A549 (cell line): ENCODE measurements at regions not wholly inside any gene's neighbourhood (a gene's known extent, or its start where the extent isn't known, plus 50 kb on each side); places are given as distances from the start of the nearest gene placed in this dataset.

Experiments used
- ATAC-seq, 2 experiments: fragments of 200-7000 bp in 1 of 2; fragments of >200 bp in 1 of 2; cut with Nextera tagmentation in 1 of 2; cut with Tn5 transposase in 1 of 2; 3 replicates each; pipeline versions ENCODE4 v1.8.0 to v1.9.1; 2018 to 2020; ENCODE audit warnings: mild to moderate bottlenecking in 1 of 2, moderate library complexity in 1 of 2
- CTCF ChIA-PET: fragments of 300-600 bp; sonication (Branson Sonifier 250); formaldehyde crosslinking; extraction: SDS; loops from one replicate; lab custom pipeline; 2021; ENCODE audit warnings: antibody characterized with exemption, inconsistent platforms; lab: Yijun Ruan, JAX
- POLR2A ChIA-PET: fragments of 350-600 bp; formaldehyde crosslinking; extraction: SDS; loops from one replicate; lab custom pipeline; 2021; ENCODE audit warnings: antibody characterized with exemption, inconsistent platforms; lab: Yijun Ruan, JAX
- DNase-seq, 2 experiments: peaks; one replicate each; pipeline versions ENCODE4 v3.0.0 to v3.0.0-alpha.2; 2011 to 2016; ENCODE audit warnings: low read depth in 1 of 2, low spot score in 1 of 2
- FAIRE-seq: peaks from 2 replicates; lab custom pipeline; 2011; peaks lifted over from hg19 to GRCh38; lab: Jason Lieb, UNC
- H3K27ac ChIP-seq, 2 experiments: fragments of >200 bp; sonication (Bioruptor Twin); formaldehyde crosslinking; 3 replicates each; pipeline ENCODE4 v1.5.1; 2016 to 2017
- H3K4me1 ChIP-seq: fragments of >200 bp; sonication (Bioruptor Twin); formaldehyde crosslinking; 3 replicates; pipeline ENCODE4 v1.6.1; 2016
- H3K4me2 ChIP-seq: fragments of >200 bp; sonication (Bioruptor Twin); formaldehyde crosslinking; 3 replicates; pipeline ENCODE4 v1.6.1; 2016
- H3K4me3 ChIP-seq: fragments of >200 bp; sonication (Bioruptor Twin); formaldehyde crosslinking; 3 replicates; pipeline ENCODE4 v1.5.1; 2016
- H3K9me3 ChIP-seq: fragments of >200 bp; sonication (Bioruptor Twin); formaldehyde crosslinking; 3 replicates; pipeline ENCODE4 v1.6.1; 2016
- BCL3 ChIP-seq: fragments of >200 bp; sonication (Bioruptor Twin); formaldehyde crosslinking; IDR thresholded peaks from 3 replicates; pipeline ENCODE4 v1.6.1; 2016
- CBX2 ChIP-seq: fragments of 200-600 bp; sonication (generic); IDR thresholded peaks from 2 replicates; pipeline ENCODE4 v1.6.1; 2016; ENCODE audit warnings: low read depth, mild to moderate bottlenecking, borderline replicate concordance
- CBX8 ChIP-seq: fragments of 200-600 bp; sonication (generic); IDR thresholded peaks from 2 replicates; pipeline ENCODE4 v1.6.1; 2016
- CEBPB ChIP-seq, 2 experiments: fragments of >200 bp in 1 of 2; sonication (Bioruptor Twin) in 1 of 2; formaldehyde crosslinking in 1 of 2; IDR thresholded peaks; 2 replicates each; pipeline ENCODE4 v1.6.1; 2012 to 2016
- EHF ChIP-seq: fragments of 250-450 bp; sonication (Bioruptor Pico); IDR thresholded peaks from 2 replicates; pipeline ENCODE4 v1.5.0; 2020; ENCODE audit warnings: mild to moderate bottlenecking
- FOSB ChIP-seq: fragments of 250-450 bp; sonication (Bioruptor Pico); IDR thresholded peaks from 2 replicates; pipeline ENCODE4 v1.5.0; 2020; ENCODE audit warnings: mild to moderate bottlenecking, moderate library complexity
- FOXS1 ChIP-seq: fragments of 250-450 bp; sonication (Bioruptor Pico); IDR thresholded peaks from 2 replicates; pipeline ENCODE4 v1.5.0; 2020; ENCODE audit warnings: mild to moderate bottlenecking, moderate library complexity
- HDAC2 ChIP-seq: fragments of 200-600 bp; sonication (generic); IDR thresholded peaks from 2 replicates; pipeline ENCODE4 v1.6.1; 2016
- HES2 ChIP-seq: fragments of >200 bp; sonication (Bioruptor Twin); formaldehyde crosslinking; IDR thresholded peaks from 2 replicates; pipeline ENCODE4 v1.6.1; 2016
- JUN ChIP-seq, 2 experiments: fragments of >200 bp; sonication (Bioruptor Twin); formaldehyde crosslinking; IDR thresholded peaks; 2 replicates in 1 of 2; 3 replicates in 1 of 2; pipeline ENCODE4 v1.6.1; 2016 to 2017
- KDM1A ChIP-seq: fragments of 200-600 bp; sonication (generic); IDR thresholded peaks from 2 replicates; pipeline ENCODE4 v1.6.1; 2016; ENCODE audit warnings: low read depth, mild to moderate bottlenecking
- MAX ChIP-seq: IDR thresholded peaks from 2 replicates; pipeline ENCODE4 v1.6.1; 2012
- MAZ ChIP-seq: fragments of 150-350 bp; IDR thresholded peaks from 2 replicates; pipeline ENCODE4 v1.6.1; 2014; ENCODE audit warnings: antibody characterized with exemption, low read depth, low read length, borderline replicate concordance
- POLR2A ChIP-seq: IDR thresholded peaks from 2 replicates; pipeline ENCODE4 v1.6.1; 2012; ENCODE audit warnings: mild to moderate bottlenecking, low read length
- RAD21 ChIP-seq, 2 experiments: fragments of >200 bp in 1 of 2; sonication (Bioruptor Twin) in 1 of 2; formaldehyde crosslinking in 1 of 2; IDR thresholded peaks in 1 of 2; conservative IDR thresholded peaks in 1 of 2; 2 replicates in 1 of 2; 3 replicates in 1 of 2; pipeline ENCODE4 v1.6.1; 2012 to 2018; ENCODE audit warnings: inconsistent platforms in 1 of 2
- SMC3 ChIP-seq: fragments of >200 bp; sonication (Bioruptor Twin); formaldehyde crosslinking; IDR thresholded peaks from 3 replicates; pipeline ENCODE4 v1.6.1; 2018; ENCODE audit warnings: inconsistent platforms
- SREBF2 ChIP-seq: fragments of 450-650 bp; IDR thresholded peaks from 2 replicates; pipeline ENCODE4 v1.6.1; 2014; ENCODE audit warnings: mild to moderate bottlenecking, moderate library complexity
- TFCP2L1 ChIP-seq: fragments of 250-450 bp; sonication (Bioruptor Pico); IDR thresholded peaks from 2 replicates; pipeline ENCODE4 v1.5.0; 2021; ENCODE audit warnings: mild to moderate bottlenecking
- TP53 ChIP-seq: fragments of 250-450 bp; sonication (Bioruptor Pico); IDR thresholded peaks from 2 replicates; pipeline ENCODE4 v1.5.0; 2021; ENCODE audit warnings: mild to moderate bottlenecking, moderate library complexity
- USF2 ChIP-seq: fragments of 450-650 bp; IDR thresholded peaks from 2 replicates; pipeline ENCODE4 v1.6.1; 2014; ENCODE audit warnings: antibody characterized with exemption
- ZC3H11A ChIP-seq: fragments of 450-650 bp; IDR thresholded peaks from 2 replicates; pipeline ENCODE4 v1.6.1; 2014; ENCODE audit warnings: antibody characterized with exemption, mild to moderate bottlenecking
- ZNF302 ChIP-seq: fragments of 250-450 bp; sonication (Bioruptor Pico); IDR thresholded peaks from 2 replicates; pipeline ENCODE4 v1.9.0; 2021; ENCODE audit warnings: inconsistent platforms, mild to moderate bottlenecking, moderate library complexity
- WGBS: methylation state at CpG from one replicate; pipeline ENCODE4 v1.1.6; 2017; ENCODE audit errors: missing lambda C conversion rate; 5-methylcytosine and 5-hydroxymethylcytosine counted together
- TF ChIP-seq, protein P1 (sequence below): IDR thresholded peaks from 2 replicates; pipeline ENCODE4 v1.6.1; 2012; ENCODE audit warnings: low read depth, borderline replicate concordance
- TF ChIP-seq, protein P2 (sequence below): fragments of >200 bp; sonication (Bioruptor Twin); formaldehyde crosslinking; IDR thresholded peaks from 3 replicates; pipeline ENCODE4 v1.5.1; 2016

- 80% methylated on average over 15 of the region's 15 CpGs for WGBS
- ATAC-seq (no peak), DNase-seq (no peak), FAIRE-seq (no peak)
- no peak overlapping the region for H3K4me3 ChIP-seq
- no peak overlapping the region for H3K27ac ChIP-seq
- H3K4me2 ChIP-seq, result no peak overlapping the region
- H3K9me3 ChIP-seq, result 0 out of 3 replicates have a peak, but pooled peaks cover 2% of the 10 kb centered on the region
- CTCF ChIA-PET, result interaction anchor here (0.9 to 5.6 kb wide), 7 partner anchors 9 to 897 kb away, joined by 3 to 47 read pairs (median 4); no protein-coding TSS in a partner anchor
- no peak for TF ChIP-seq CEBPB (IDR thresholded peaks at IDR 0.05)
- no peak for TF ChIP-seq FOXS1 (CRISPR knock-in tag)
- no peak for TF ChIP-seq ZC3H11A
- TF ChIP-seq BCL3, result no peak
- TF ChIP-seq, all 56 proteins: peak for 0
- POLR2A ChIA-PET, result no interaction called here
- H3K4me1 ChIP-seq, result no peaks in the 10 kb centered on the region
Observed at GRCh38 chr14:89025561-89026236, 201.2 kb downstream of the TTC8 start.

DNA sequence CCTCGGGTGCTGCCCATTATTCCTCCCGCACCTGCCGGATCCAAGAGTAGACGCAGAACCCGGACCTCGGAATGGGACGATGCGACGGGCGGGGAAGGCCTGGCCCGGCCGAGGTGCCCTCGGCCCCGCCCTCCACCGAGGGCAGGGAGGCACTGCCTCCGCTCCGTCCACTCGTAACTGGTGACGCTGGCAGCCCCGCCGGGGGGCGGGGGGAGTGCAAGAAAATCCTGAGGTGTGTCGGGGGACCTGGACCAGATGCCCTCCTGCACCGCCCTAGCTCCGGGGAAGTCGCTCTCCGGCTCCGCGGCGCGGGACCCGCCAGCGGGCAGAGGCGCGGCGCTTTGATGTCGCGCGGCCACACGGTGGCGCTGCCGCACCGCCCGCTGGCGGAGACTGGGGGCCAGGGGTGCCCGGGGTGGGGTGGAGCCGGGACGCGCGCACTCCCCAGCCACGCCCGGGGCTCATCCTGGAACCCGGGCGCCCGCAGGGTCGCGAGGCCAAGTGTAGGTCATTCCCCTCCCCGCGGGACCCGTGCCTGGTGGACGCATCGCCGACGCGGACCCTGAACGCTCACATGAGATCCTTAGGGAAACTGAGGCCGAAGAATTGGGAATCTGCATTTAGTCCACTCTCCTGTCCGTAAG, 202.8 kb downstream of the TTC8 start:
- no peak for FAIRE-seq
- POLR2A ChIA-PET, result no interaction called here
- TF ChIP-seq CBX2 (no peak), JUN (IDR thresholded peaks at IDR 0.05) (peak in 1 of 2 experiments; percentile 19; a peak in 1 of 5 replicates), SMC3 (peak; percentile 93), HDAC2 (no peak), RAD21 (conservative IDR thresholded peaks at IDR 0.05 in 1 of 2, IDR thresholded peaks at IDR 0.05 in 1 of 2) (peak; percentile 52 to 95), SREBF2 (no peak), MAZ (0 out of 2 replicates have a peak, but pooled peaks have one; percentile 47), MAX (peak; percentile 28; the same call in 1 of the 2 replicates)
- TF ChIP-seq, protein P1, sequence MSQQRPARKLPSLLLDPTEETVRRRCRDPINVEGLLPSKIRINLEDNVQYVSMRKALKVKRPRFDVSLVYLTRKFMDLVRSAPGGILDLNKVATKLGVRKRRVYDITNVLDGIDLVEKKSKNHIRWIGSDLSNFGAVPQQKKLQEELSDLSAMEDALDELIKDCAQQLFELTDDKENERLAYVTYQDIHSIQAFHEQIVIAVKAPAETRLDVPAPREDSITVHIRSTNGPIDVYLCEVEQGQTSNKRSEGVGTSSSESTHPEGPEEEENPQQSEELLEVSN, result 0 out of 2 replicates have a peak, but pooled peaks have one; percentile 28
- TF ChIP-seq, protein P2, sequence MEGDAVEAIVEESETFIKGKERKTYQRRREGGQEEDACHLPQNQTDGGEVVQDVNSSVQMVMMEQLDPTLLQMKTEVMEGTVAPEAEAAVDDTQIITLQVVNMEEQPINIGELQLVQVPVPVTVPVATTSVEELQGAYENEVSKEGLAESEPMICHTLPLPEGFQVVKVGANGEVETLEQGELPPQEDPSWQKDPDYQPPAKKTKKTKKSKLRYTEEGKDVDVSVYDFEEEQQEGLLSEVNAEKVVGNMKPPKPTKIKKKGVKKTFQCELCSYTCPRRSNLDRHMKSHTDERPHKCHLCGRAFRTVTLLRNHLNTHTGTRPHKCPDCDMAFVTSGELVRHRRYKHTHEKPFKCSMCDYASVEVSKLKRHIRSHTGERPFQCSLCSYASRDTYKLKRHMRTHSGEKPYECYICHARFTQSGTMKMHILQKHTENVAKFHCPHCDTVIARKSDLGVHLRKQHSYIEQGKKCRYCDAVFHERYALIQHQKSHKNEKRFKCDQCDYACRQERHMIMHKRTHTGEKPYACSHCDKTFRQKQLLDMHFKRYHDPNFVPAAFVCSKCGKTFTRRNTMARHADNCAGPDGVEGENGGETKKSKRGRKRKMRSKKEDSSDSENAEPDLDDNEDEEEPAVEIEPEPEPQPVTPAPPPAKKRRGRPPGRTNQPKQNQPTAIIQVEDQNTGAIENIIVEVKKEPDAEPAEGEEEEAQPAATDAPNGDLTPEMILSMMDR, result peak; percentile 96

GRCh38 chr14:89028462-89029134, 204.1 kb downstream of the TTC8 start:
- POLR2A ChIA-PET, result no interaction called here
- 8% methylated on average over 3 of the region's 3 CpGs for WGBS
- no peak for FAIRE-seq
- no peak for DNase-seq
- H3K27ac ChIP-seq, result no peak overlapping the region
- H3K4me1 ChIP-seq, result no peaks in the 10 kb centered on the region
- ATAC-seq, result no peak
- CTCF ChIA-PET, result interaction anchor here (1.1 to 5.6 kb wide), 9 partner anchors 10 to 891 kb away, joined by 3 to 47 read pairs (median 9); no protein-coding TSS in a partner anchor
- no peak overlapping the region for H3K4me3 ChIP-seq
- H3K4me2 ChIP-seq, result no peak overlapping the region
- 0 out of 3 replicates have a peak, but pooled peaks cover 2% of the 10 kb centered on the region for H3K9me3 ChIP-seq
- TF ChIP-seq CBX8, result no peak
- TF ChIP-seq EHF (CRISPR knock-in tag), result no peak
- TF ChIP-seq HES2, result no peak
- no peak for TF ChIP-seq TP53 (CRISPR knock-in tag)
- TF ChIP-seq POLR2A, result no peak
- TF ChIP-seq FOSB (CRISPR knock-in tag), result no peak
- TF ChIP-seq TFCP2L1 (CRISPR knock-in tag), result no peak
- TF ChIP-seq KDM1A, result no peak
- TF ChIP-seq ZNF302 (CRISPR knock-in tag), result no peak
- TF ChIP-seq USF2, result no peak
- no peak for TF ChIP-seq RAD21 (conservative IDR thresholded peaks at IDR 0.05 in 1 of 2, IDR thresholded peaks at IDR 0.05 in 1 of 2)
- TF ChIP-seq FOXS1 (CRISPR knock-in tag), result no peak
- TF ChIP-seq, protein P2, result no peak

More for the DNA sequence above, 202.8 kb downstream of the TTC8 start:
- peak; percentile 90 to 95 for ATAC-seq
- Histone ChIP-seq H3K4me1 (no peaks in the 10 kb centered on the region), H3K27ac (peak overlapping the region; percentile 52 to 86), H3K9me3 (0 out of 3 replicates have a peak, but pooled peaks cover 2% of the 10 kb centered on the region), H3K4me3 (peak overlapping the region; percentile 46), H3K4me2 (peak overlapping the region; percentile 90)
- CTCF ChIA-PET, result interaction anchor here (0.6 to 5.6 kb wide), 57 partner anchors 9 to 961 kb away, joined by 3 to 47 read pairs (median 3); partner anchors contain the start of genes EFCAB11 and TDP1
- DNase-seq, result peak; percentile 28 to 72
- 11% methylated on average over 24 of the region's 68 CpGs for WGBS
